G401.6 (cell line): ENCODE measurements at regions not wholly inside any gene's neighbourhood (a gene's known extent, or its start where the extent isn't known, plus 50 kb on each side); places are given as distances from the start of the nearest gene placed in this dataset.

Experiments used
- FAIRE-seq: peaks from 2 replicates; lab custom pipeline; 2012; peaks lifted over from hg19 to GRCh38; lab: Jason Lieb, UNC

- no peak for FAIRE-seq
These were observed 155.2 kb downstream of the SLC30A10 start for GRCh38 chr1:219773110-219773509.

GRCh38 chr1:219772265-219773036 lies 155.9 kb downstream of the SLC30A10 start:
- FAIRE-seq: no peak

- no peak for FAIRE-seq
These were observed 157.3 kb downstream of the SLC30A10 start for GRCh38 chr1:219771080-219771479.

- no peak for FAIRE-seq
These were observed 150.4 kb upstream of the ZC3H11B start for GRCh38 chr1:219763321-219763720.

GRCh38 chr1:219761208-219761860 lies 148.4 kb upstream of the ZC3H11B start:
- no peak for FAIRE-seq

GRCh38 chr1:219759095-219759494 lies 146.2 kb upstream of the ZC3H11B start:
- no peak for FAIRE-seq

- FAIRE-seq: no peak
These were observed 145.0 kb upstream of the ZC3H11B start for GRCh38 chr1:219757890-219758289.

GRCh38 chr1:219755234-219755633 lies 142.3 kb upstream of the ZC3H11B start:
- no peak for FAIRE-seq

- no peak for FAIRE-seq
These were observed 141.9 kb upstream of the ZC3H11B start for GRCh38 chr1:219754767-219755166.

- no peak for FAIRE-seq
These were observed 141.0 kb upstream of the ZC3H11B start for GRCh38 chr1:219753914-219754313.

GRCh38 chr1:219752645-219753044 lies 139.7 kb upstream of the ZC3H11B start:
- no peak for FAIRE-seq

- FAIRE-seq: no peak
These were observed 139.1 kb upstream of the ZC3H11B start for GRCh38 chr1:219751870-219752507.

- no peak for FAIRE-seq
These were observed 136.5 kb upstream of the ZC3H11B start for GRCh38 chr1:219749370-219749769.

- FAIRE-seq: no peak
These were observed 133.2 kb upstream of the ZC3H11B start for GRCh38 chr1:219746141-219746540.

GRCh38 chr1:219744652-219745469 lies 132.0 kb upstream of the ZC3H11B start:
- no peak for FAIRE-seq

- no peak for FAIRE-seq
These were observed 128.4 kb upstream of the ZC3H11B start for GRCh38 chr1:219741011-219741970.

- no peak for FAIRE-seq
These were observed 120.7 kb upstream of the ZC3H11B start for GRCh38 chr1:219733511-219734174.

GRCh38 chr1:219732814-219733491 lies 120.0 kb upstream of the ZC3H11B start:
- no peak for FAIRE-seq

- no peak for FAIRE-seq
These were observed 118.9 kb upstream of the ZC3H11B start for GRCh38 chr1:219731771-219732170.
